Pancreas (tissue), 10 donors: ENCODE measurements at regions not wholly inside any gene's neighbourhood (a gene's known extent, or its start where the extent isn't known, plus 50 kb on each side); places are given as distances from the start of the nearest gene placed in this dataset.
A peak's percentile ranks its signal among the peaks of the same experiment; 100 is the strongest.

ENCODE experiments used
- ATAC-seq, 4 donors: fragments of 200-7000 bp; cut with Tn5 transposase; one replicate each; pipeline versions ENCODE4 v1.8.0 to v1.9.1; 2020; ENCODE audit warnings: mild to moderate bottlenecking in 4 of 4, moderate library complexity in 4 of 4
- DNase-seq, 6 donors: peaks; one replicate each; pipeline ENCODE4 v3.0.0-alpha.2; 2020
- FAIRE-seq: peaks from 2 replicates; lab custom pipeline; 2012; peaks lifted over from hg19 to GRCh38; lab: Jason Lieb, UNC
- H3K27ac ChIP-seq, 4 donors: fragments of 200-600 bp; sonication (generic); 1 replicate in 3 of 4; 2 replicates in 1 of 4; pipeline versions ENCODE4 v1.5.0 to v1.8.0; 2020
- H3K27me3 ChIP-seq, 4 donors: fragments of 200-600 bp; one replicate each; pipeline ENCODE4 v1.8.0; 2021
- H3K36me3 ChIP-seq, 3 donors: fragments of 200-600 bp; sonication (generic) in 1 of 3; one replicate each; pipeline versions ENCODE4 v1.5.0 to v1.8.0; 2020 to 2021
- H3K4me1 ChIP-seq, 3 donors: fragments of 200-600 bp; one replicate each; pipeline ENCODE4 v1.8.0; 2021
- H3K4me3 ChIP-seq, 4 donors: fragments of 200-600 bp; sonication (generic) in 2 of 4; one replicate each; pipeline versions ENCODE4 v1.5.0 to v1.8.0; 2020 to 2021
- H3K9me3 ChIP-seq, 4 donors: fragments of 200-600 bp; one replicate each; pipeline ENCODE4 v1.8.0; 2021
- CTCF ChIP-seq, 4 donors: fragments of 200-600 bp; sonication (generic) in 3 of 4; IDR thresholded peaks; one replicate each; pipeline versions ENCODE4 v1.5.0 to v1.8.0; 2021; ENCODE audit warnings: antibody characterized with exemption in 4 of 4
- WGBS, 2 donors: extraction: QIAGEN DNeasy Blood & Tissue Kit; methylation state at CpG; one replicate each; pipeline ENCODE4 v1.1.7; 2013; 5-methylcytosine and 5-hydroxymethylcytosine counted together
- intact Hi-C, 3 donors: fragments of 100-400 bp; cut with DNase I; formaldehyde crosslinking; loops; one replicate each; pipeline versions ENCODE4 v1.11.1 to v1.14.2; 2022
- donor health status: healthy with polysubstance abuse.
- donor health status: DM: no; HTN: no; CAD: no; lungs with moderate emphysema.
- donor health status: DM: no; HTN: no; CAD: no.
- donor health status: control.
- donor health status: control.
- donor health status: Bipolar disorder and iron deficiency.
- donor health status: DM: yes; HTN: yes; CAD: no.
- donor health status: DM: no; HTN: no; CAD: no.
- donor health status: DM: no; HTN: no; CAD: no.
- donor health status: DM: yes; HTN: yes; CAD: no.

- 69 to 79% methylated on average over 18 of the region's 18 CpGs for WGBS, 2 donors
- DNase-seq: peak in 2 of 6 donors; percentile 63 to 68
- FAIRE-seq: no peak
- Histone ChIP-seq H3K27ac (peak overlapping the region in 2 of 4 donors; percentile 44 to 48), H3K4me3 (no peak overlapping the region), H3K9me3 (no peaks in the 10 kb centered on the region), H3K36me3 (no peaks in the 10 kb centered on the region), H3K4me1 (peaks cover 37 to 53% (median 46%) of the 10 kb centered on the region in 3 donors), H3K27me3 (no peaks in the 10 kb centered on the region)
- intact Hi-C loops: no loop called here
- no peak for TF ChIP-seq CTCF (IDR thresholded peaks at IDR 0.05)
- ATAC-seq: peak; percentile 52 to 62 (median 56)
Measured at GRCh38 chr7:155219947-155220769, 77.5 kb upstream of the INSIG1 start.

- H3K27me3 ChIP-seq: no peaks in the 10 kb centered on the region
- no peak overlapping the region for H3K4me3 ChIP-seq
- no peak for TF ChIP-seq CTCF (IDR thresholded peaks at IDR 0.05)
- H3K4me1 ChIP-seq: peaks cover 38 to 48% (median 46%) of the 10 kb centered on the region in 3 donors
- WGBS, 2 donors: 76 to 77% methylated on average over 5 of the region's 5 CpGs
- FAIRE-seq: no peak
- H3K36me3 ChIP-seq: no peaks in the 10 kb centered on the region
- intact Hi-C loops: no loop called here
- peak overlapping the region in 3 of 4 donors; percentile 44 to 65 (median 48) for H3K27ac ChIP-seq
- H3K9me3 ChIP-seq: no peaks in the 10 kb centered on the region
- peak in 2 of 4 donors; percentile 1 to 10 for ATAC-seq
- DNase-seq: no peak
Measured at GRCh38 chr7:155220903-155221302, 76.8 kb upstream of the INSIG1 start.

- 19 to 20% methylated on average over 4 of the region's 4 CpGs for WGBS, 2 donors
- Histone ChIP-seq H3K4me3 (no peak overlapping the region), H3K36me3 (no peaks in the 10 kb centered on the region), H3K9me3 (no peaks in the 10 kb centered on the region), H3K27me3 (no peaks in the 10 kb centered on the region), H3K27ac (peak overlapping the region; percentile 39 to 65 (median 46)), H3K4me1 (peaks cover 38 to 46% (median 46%) of the 10 kb centered on the region in 3 donors)
- no peak for ATAC-seq
- DNase-seq: no peak
- FAIRE-seq: no peak
- intact Hi-C loops: no loop called here
- TF ChIP-seq CTCF (IDR thresholded peaks at IDR 0.05): no peak
Measured at GRCh38 chr7:155221547-155221946, 76.1 kb upstream of the INSIG1 start.

GRCh38 chr7:155222061-155222460 is 75.6 kb upstream of the INSIG1 start:
- H3K27ac ChIP-seq: peak overlapping the region; percentile 15 to 65 (median 42)
- ATAC-seq (peak; percentile 32 to 71 (median 64)), FAIRE-seq (no peak), DNase-seq (no peak)
- H3K27me3 ChIP-seq: no peaks in the 10 kb centered on the region
- no peaks in the 10 kb centered on the region for H3K36me3 ChIP-seq
- no peaks in the 10 kb centered on the region for H3K9me3 ChIP-seq
- H3K4me3 ChIP-seq: no peak overlapping the region
- 13 to 18% methylated on average over 2 of the region's 2 CpGs for WGBS, 2 donors
- no peak for TF ChIP-seq CTCF (IDR thresholded peaks at IDR 0.05)
- H3K4me1 ChIP-seq: peaks cover 38 to 46% (median 46%) of the 10 kb centered on the region in 3 donors
- intact Hi-C loops: no loop called here

- Histone ChIP-seq H3K4me1 (peaks cover 38 to 46% (median 46%) of the 10 kb centered on the region in 3 donors), H3K27ac (peak overlapping the region; percentile 30 to 65 (median 42)), H3K27me3 (no peaks in the 10 kb centered on the region), H3K9me3 (no peaks in the 10 kb centered on the region), H3K4me3 (no peak overlapping the region), H3K36me3 (no peaks in the 10 kb centered on the region)
- no peak for TF ChIP-seq CTCF (IDR thresholded peaks at IDR 0.05)
- ATAC-seq (no peak), FAIRE-seq (no peak), DNase-seq (no peak)
- 60 to 63% methylated on average over 5 of the region's 5 CpGs for WGBS, 2 donors
- intact Hi-C loops: no loop called here
Measured at GRCh38 chr7:155222573-155222972, 75.1 kb upstream of the INSIG1 start.
